GM12874 (cell line): ENCODE measurements at regions not wholly inside any gene's neighbourhood (a gene's known extent, or its start where the extent isn't known, plus 50 kb on each side); places are given as distances from the start of the nearest gene placed in this dataset.

Experiments
- TF ChIP-seq, protein P1 (sequence below): IDR thresholded peaks from 2 replicates; pipeline ENCODE4 v1.5.1; 2011; ENCODE audit warnings: low read depth, mild to moderate bottlenecking, control low read depth, low read length, moderate library complexity; ENCODE audit not compliant: insufficient read depth

DNA sequence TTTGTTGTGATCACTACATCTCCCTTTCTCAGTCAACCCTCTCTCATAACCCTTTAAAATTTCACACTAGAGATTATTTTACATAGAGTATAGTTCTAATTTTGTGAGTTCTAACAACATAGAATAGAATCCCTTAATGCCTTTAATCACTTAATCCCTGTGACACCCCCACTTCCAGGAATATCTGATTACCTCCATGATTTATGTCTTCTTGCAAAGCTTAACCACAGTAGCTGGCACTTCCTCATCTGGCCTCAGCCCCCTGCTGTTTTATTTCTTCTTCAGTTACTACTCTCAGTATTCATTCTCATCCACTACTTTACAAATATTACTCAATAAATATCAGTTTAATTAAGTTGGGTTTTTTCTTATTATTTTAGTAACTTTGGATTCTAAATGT is 340.9 kb downstream of the CENPC start:
- TF ChIP-seq, protein P1, sequence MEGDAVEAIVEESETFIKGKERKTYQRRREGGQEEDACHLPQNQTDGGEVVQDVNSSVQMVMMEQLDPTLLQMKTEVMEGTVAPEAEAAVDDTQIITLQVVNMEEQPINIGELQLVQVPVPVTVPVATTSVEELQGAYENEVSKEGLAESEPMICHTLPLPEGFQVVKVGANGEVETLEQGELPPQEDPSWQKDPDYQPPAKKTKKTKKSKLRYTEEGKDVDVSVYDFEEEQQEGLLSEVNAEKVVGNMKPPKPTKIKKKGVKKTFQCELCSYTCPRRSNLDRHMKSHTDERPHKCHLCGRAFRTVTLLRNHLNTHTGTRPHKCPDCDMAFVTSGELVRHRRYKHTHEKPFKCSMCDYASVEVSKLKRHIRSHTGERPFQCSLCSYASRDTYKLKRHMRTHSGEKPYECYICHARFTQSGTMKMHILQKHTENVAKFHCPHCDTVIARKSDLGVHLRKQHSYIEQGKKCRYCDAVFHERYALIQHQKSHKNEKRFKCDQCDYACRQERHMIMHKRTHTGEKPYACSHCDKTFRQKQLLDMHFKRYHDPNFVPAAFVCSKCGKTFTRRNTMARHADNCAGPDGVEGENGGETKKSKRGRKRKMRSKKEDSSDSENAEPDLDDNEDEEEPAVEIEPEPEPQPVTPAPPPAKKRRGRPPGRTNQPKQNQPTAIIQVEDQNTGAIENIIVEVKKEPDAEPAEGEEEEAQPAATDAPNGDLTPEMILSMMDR: no peak

DNA sequence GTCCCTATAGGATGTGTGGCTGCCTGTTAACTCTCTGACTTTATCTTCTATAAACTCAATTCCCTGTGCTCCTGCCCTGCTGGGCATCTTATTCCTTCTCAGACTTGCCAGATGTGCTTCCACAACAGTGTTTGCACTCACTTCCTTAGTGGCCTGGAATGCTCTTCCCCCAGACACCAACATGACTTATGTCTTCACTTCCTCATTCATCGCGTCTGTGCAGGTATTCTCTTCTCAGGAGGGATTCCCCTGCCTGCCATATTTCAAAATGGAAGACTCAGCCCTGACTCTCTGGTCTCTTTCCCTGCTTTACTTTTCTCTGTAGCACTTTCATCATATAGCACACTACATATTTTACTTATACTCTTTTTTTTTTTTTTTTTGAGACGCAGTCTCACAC is 344.0 kb downstream of the CENPC start:
- TF ChIP-seq, protein P1: no peak

- TF ChIP-seq, protein P1: no peak
These were observed 346.6 kb downstream of the CENPC start for GRCh38 chr4:67198727-67199126.

GRCh38 chr4:67167849-67168248 is 377.5 kb downstream of the CENPC start:
- TF ChIP-seq, protein P1: no peak

DNA sequence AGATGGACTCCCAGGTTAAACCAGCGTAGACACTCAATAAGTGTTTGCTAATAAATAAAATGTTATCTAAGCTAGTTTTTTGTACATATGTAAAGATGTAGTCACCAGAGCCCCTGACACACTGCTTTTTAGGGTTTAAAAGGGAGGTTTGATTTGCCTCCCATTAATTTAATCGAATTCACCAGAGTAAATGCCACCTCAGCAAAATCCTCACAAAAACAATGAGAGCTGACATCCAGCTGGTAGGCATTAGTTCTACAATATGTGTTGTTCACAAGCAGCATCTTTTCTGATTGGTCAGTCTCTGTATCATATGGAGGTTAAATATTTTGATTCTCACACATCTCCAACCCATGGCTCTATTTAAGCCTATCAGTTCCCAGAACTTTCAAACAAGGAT is 382.6 kb downstream of the CENPC start:
- TF ChIP-seq, protein P1: no peak

DNA sequence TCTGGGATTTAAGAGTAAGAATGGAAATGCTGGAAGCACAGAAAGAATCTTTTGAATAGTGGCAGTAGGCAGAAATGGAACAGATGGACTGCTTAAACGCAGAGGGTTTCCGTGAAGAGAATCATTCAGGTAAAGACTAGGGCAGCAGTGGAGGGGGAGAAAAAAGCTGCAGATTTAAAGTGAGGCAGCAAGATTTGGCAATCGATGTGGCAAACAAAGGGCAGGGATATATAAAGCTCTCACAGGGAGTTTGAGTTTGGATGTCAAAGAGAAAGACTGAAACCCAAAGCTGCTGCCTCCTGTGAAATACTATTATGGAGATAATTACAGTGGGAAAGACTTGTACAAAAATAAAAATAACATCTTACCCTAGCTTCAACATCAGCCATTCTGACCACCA is 384.0 kb downstream of the CENPC start:
- TF ChIP-seq, protein P1: no peak

- TF ChIP-seq, protein P1: no peak
These were observed 384.9 kb downstream of the CENPC start for GRCh38 chr4:67160394-67160793.

- TF ChIP-seq, protein P1: no peak
These were observed 386.6 kb downstream of the CENPC start for GRCh38 chr4:67158666-67159065.
